HG03442 (cell line): ENCODE measurements at regions not wholly inside any gene's neighbourhood (a gene's known extent, or its start where the extent isn't known, plus 50 kb on each side); places are given as distances from the start of the nearest gene placed in this dataset.
A peak's percentile ranks its signal among the peaks of the same experiment; 100 is the strongest.

Experiments used
- ATAC-seq: cut with Tn5 transposase; IDR thresholded peaks from one replicate; pipeline ENCODE4 v1.9.1; 2021; ENCODE audit warnings: mild to moderate bottlenecking, moderate library complexity; ENCODE audit not compliant: unreplicated experiment

- no peak for ATAC-seq
Measured at GRCh38 chr1:104791030-104791429, 1041.3 kb downstream of the AMY1C start.

GRCh38 chr1:104794035-104794434, 1044.3 kb downstream of the AMY1C start:
- ATAC-seq = no peak

- ATAC-seq = no peak
Measured at GRCh38 chr1:104795931-104796330, 1046.2 kb downstream of the AMY1C start.

- no peak for ATAC-seq
Measured at GRCh38 chr1:104797982-104798381, 1048.3 kb downstream of the AMY1C start.

GRCh38 chr1:104801344-104801743, 1051.6 kb downstream of the AMY1C start:
- no peak for ATAC-seq

- ATAC-seq = no peak
Measured at GRCh38 chr1:104804147-104804546, 1054.4 kb downstream of the AMY1C start.

GRCh38 chr1:104807590-104807989, 1057.9 kb downstream of the AMY1C start:
- ATAC-seq = no peak

- no peak for ATAC-seq
Measured at GRCh38 chr1:104825401-104825800, 1075.7 kb downstream of the AMY1C start.

- no peak for ATAC-seq
Measured at GRCh38 chr1:104830534-104830933, 1080.8 kb downstream of the AMY1C start.

GRCh38 chr1:104852151-104852550, 1102.5 kb downstream of the AMY1C start:
- no peak for ATAC-seq

- ATAC-seq = no peak
Measured at GRCh38 chr1:104853276-104853675, 1103.6 kb downstream of the AMY1C start.

GRCh38 chr1:104854529-104854928, 1104.8 kb downstream of the AMY1C start:
- ATAC-seq = no peak

- no peak for ATAC-seq
Measured at GRCh38 chr1:104855550-104855949, 1105.9 kb downstream of the AMY1C start.

GRCh38 chr1:104856091-104856490, 1106.4 kb downstream of the AMY1C start:
- ATAC-seq = no peak

- ATAC-seq = no peak
Measured at GRCh38 chr1:104856518-104856917, 1106.8 kb downstream of the AMY1C start.

GRCh38 chr1:104868794-104869193, 1119.1 kb downstream of the AMY1C start:
- ATAC-seq = no peak

- ATAC-seq = peak; percentile 86
Measured at GRCh38 chr1:104874044-104874443, 1124.3 kb downstream of the AMY1C start.

- no peak for ATAC-seq
Measured at GRCh38 chr1:104878203-104878909, 1128.7 kb downstream of the AMY1C start.

GRCh38 chr1:104884939-104885338, 1135.2 kb downstream of the AMY1C start:
- no peak for ATAC-seq

GRCh38 chr1:104905322-104905721, 1155.6 kb downstream of the AMY1C start:
- no peak for ATAC-seq

- no peak for ATAC-seq
Measured at GRCh38 chr1:104906141-104906540, 1156.4 kb downstream of the AMY1C start.

- ATAC-seq = no peak
Measured at GRCh38 chr1:104919188-104919587, 1169.5 kb downstream of the AMY1C start.

GRCh38 chr1:104921525-104921924, 1171.8 kb downstream of the AMY1C start:
- ATAC-seq = no peak
